ENCODE measurements at regions not wholly inside any gene's neighbourhood (a gene's known extent, or its start where the extent isn't known, plus 50 kb on each side); places are given as distances from the start of the nearest gene placed in this dataset.

DNA sequence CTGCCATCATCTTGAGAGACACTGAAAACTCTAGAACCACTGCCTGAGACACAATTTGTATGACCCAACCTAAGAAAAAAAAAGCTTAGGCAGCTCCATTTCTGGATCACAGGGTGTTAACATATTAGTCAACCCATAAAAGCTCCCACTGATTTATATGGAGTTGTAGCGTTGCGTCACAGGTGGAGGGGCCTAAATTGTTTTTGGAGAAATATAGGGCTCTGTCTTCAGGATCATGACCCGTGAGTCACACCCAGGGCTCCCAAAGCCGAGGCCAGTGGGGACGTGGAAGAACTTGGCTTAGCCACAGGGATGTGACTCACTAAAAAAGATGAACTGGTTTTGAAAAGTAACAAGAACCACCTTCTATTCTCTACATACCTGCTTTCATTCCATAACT, 116.5 kb upstream of the BMP2 start:
- TF ChIP-seq, protein P1, sequence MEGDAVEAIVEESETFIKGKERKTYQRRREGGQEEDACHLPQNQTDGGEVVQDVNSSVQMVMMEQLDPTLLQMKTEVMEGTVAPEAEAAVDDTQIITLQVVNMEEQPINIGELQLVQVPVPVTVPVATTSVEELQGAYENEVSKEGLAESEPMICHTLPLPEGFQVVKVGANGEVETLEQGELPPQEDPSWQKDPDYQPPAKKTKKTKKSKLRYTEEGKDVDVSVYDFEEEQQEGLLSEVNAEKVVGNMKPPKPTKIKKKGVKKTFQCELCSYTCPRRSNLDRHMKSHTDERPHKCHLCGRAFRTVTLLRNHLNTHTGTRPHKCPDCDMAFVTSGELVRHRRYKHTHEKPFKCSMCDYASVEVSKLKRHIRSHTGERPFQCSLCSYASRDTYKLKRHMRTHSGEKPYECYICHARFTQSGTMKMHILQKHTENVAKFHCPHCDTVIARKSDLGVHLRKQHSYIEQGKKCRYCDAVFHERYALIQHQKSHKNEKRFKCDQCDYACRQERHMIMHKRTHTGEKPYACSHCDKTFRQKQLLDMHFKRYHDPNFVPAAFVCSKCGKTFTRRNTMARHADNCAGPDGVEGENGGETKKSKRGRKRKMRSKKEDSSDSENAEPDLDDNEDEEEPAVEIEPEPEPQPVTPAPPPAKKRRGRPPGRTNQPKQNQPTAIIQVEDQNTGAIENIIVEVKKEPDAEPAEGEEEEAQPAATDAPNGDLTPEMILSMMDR (IDR thresholded peaks at IDR 0.05), result no peak
- no peak overlapping the region for H3K4me3 ChIP-seq (ENCODE audit: low read length)
- H3K27me3 ChIP-seq (ENCODE audit: control insufficient read depth in 1 of 2, insufficient read depth in 2 of 2, low read length in 2 of 2), result no peaks in the 10 kb centered on the region
- H3K4me1 ChIP-seq (ENCODE audit: insufficient read depth, low read length), result no peaks in the 10 kb centered on the region
- H3K27ac Mint-ChIP-seq, result no peak overlapping the region
- no peaks in the 10 kb centered on the region for H3K9me3 ChIP-seq (ENCODE audit: control insufficient read depth in 1 of 2, insufficient read depth in 1 of 2, low read length in 2 of 2)
- no peak overlapping the region for H3K27ac ChIP-seq (ENCODE audit: low read depth in 1 of 2, low read length in 2 of 2)
- H3K36me3 Mint-ChIP-seq (ENCODE audit: low read depth), result no peaks in the 10 kb centered on the region
- intact Hi-C loops (cut with DNase I, micrococcal nuclease), result no loop called here
- DNase-seq, result no peak
- no peaks in the 10 kb centered on the region for H3K4me1 Mint-ChIP-seq (ENCODE audit: low read depth)
- H3K27me3 Mint-ChIP-seq, result no peaks in the 10 kb centered on the region
- no peak overlapping the region for H3K4me3 Mint-ChIP-seq
- H3K36me3 ChIP-seq (ENCODE audit: insufficient read depth, low read length), result no peaks in the 10 kb centered on the region
- ATAC-seq (ENCODE audit: poor library complexity), result no peak
- ChIA-PET POLR2A (no interaction called here), CTCF (no interaction called here)
- no peaks in the 10 kb centered on the region for H3K9me3 Mint-ChIP-seq

DNA sequence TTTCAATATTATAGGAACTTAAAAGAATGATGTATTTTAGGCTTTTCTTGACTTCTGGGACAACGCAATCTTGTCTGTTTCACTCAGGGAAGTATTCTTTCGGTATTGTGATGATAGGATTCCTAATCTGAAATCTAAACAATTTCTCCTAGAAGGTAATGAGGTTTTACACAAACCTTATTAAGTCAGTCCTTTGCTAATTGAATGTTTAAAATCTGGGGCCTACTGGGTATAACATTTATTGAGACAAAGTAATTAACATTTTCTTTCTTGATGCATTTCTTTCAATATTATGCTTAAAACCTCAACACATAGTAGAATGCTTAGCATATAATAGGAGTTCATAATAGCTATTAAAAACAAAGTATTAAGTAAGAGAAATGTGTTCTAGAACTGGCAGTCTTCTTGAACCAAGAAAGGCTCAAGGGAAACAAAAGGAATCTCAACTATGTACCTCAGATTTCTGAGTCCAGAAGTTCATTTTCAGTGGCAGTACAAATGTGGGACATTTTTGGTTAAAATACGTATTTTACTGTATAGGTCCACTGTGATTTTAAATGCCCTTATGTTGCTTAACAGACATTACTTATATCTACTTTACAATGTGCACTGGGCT, 121.4 kb upstream of the BMP2 start:
- H3K4me3 Mint-ChIP-seq, result no peak overlapping the region
- TF ChIP-seq, protein P1 (IDR thresholded peaks at IDR 0.05), result no peak
- ChIA-PET CTCF (no interaction called here), POLR2A (no interaction called here)
- Histone ChIP-seq H3K27me3 (ENCODE audit: control insufficient read depth in 1 of 2, insufficient read depth in 2 of 2, low read length in 2 of 2) (no peaks in the 10 kb centered on the region), H3K36me3 (ENCODE audit: insufficient read depth, low read length) (no peaks in the 10 kb centered on the region), H3K9me3 (ENCODE audit: control insufficient read depth in 1 of 2, insufficient read depth in 1 of 2, low read length in 2 of 2) (no peaks in the 10 kb centered on the region), H3K4me3 (ENCODE audit: low read length) (no peak overlapping the region), H3K4me1 (ENCODE audit: insufficient read depth, low read length) (no peaks in the 10 kb centered on the region), H3K27ac (ENCODE audit: low read depth in 1 of 2, low read length in 2 of 2) (no peak overlapping the region)
- intact Hi-C loops (cut with DNase I, micrococcal nuclease), result no loop called here
- no peaks in the 10 kb centered on the region for H3K36me3 Mint-ChIP-seq (ENCODE audit: low read depth)
- H3K27ac Mint-ChIP-seq, result no peak overlapping the region
- ATAC-seq (ENCODE audit: poor library complexity) (no peak), DNase-seq (no peak)
- no peaks in the 10 kb centered on the region for H3K9me3 Mint-ChIP-seq
- H3K27me3 Mint-ChIP-seq, result no peaks in the 10 kb centered on the region
- H3K4me1 Mint-ChIP-seq (ENCODE audit: low read depth), result no peaks in the 10 kb centered on the region

DNA sequence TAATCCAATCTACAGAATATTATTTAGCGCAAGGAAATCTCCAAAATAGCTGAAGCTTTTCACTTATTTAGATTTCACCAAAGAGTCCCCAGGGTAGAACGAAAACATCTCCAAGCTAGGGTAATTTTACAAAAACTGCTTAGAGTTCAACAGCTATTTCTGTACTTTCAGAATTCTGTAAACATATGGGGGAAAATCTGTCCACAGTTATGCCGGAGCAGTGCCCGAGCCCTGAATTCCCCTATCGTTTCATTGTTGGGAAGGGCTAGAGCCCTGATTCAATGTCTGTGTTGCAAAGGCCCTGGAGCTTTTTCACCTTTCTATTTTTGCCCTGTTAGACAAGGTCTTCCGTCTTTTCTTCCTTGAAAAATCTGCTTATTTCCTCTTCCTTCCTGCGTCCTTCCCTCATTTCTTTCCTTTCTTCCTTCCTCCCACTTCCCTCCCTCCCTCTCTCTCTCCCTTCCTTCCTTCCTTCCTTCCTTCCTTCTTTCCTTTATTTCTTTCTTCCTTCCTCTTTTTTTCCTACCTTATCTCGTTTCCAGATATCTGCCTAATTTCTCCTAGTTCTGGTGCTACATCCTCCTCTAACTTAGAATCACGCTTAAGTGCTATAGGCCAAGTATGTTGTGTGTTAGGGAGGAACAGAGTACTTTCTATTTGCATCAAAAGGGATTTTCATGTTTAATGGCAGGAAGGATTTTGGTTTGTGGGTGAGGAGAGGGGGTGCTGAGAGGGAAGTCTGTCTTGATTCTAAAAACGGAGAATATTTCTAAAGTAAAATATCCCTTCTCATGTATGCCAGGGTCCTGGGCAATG, 122.5 kb upstream of the BMP2 start:
- Histone ChIP-seq H3K4me3 (ENCODE audit: low read length) (no peak overlapping the region), H3K27me3 (ENCODE audit: control insufficient read depth in 1 of 2, insufficient read depth in 2 of 2, low read length in 2 of 2) (no peaks in the 10 kb centered on the region), H3K9me3 (ENCODE audit: control insufficient read depth in 1 of 2, insufficient read depth in 1 of 2, low read length in 2 of 2) (no peaks in the 10 kb centered on the region), H3K36me3 (ENCODE audit: insufficient read depth, low read length) (no peaks in the 10 kb centered on the region), H3K4me1 (ENCODE audit: insufficient read depth, low read length) (no peaks in the 10 kb centered on the region), H3K27ac (ENCODE audit: low read depth in 1 of 2, low read length in 2 of 2) (no peak overlapping the region)
- H3K4me1 Mint-ChIP-seq (ENCODE audit: low read depth), result no peaks in the 10 kb centered on the region
- intact Hi-C loops (cut with DNase I, micrococcal nuclease), result no loop called here
- DNase-seq, result no peak
- no peaks in the 10 kb centered on the region for H3K27me3 Mint-ChIP-seq
- TF ChIP-seq, protein P1 (IDR thresholded peaks at IDR 0.05), result no peak
- H3K36me3 Mint-ChIP-seq (ENCODE audit: low read depth), result no peaks in the 10 kb centered on the region
- ChIA-PET POLR2A (no interaction called here), CTCF (no interaction called here)
- H3K9me3 Mint-ChIP-seq, result no peaks in the 10 kb centered on the region
- H3K27ac Mint-ChIP-seq, result no peak overlapping the region
- ATAC-seq (ENCODE audit: poor library complexity), result no peak
- H3K4me3 Mint-ChIP-seq, result no peak overlapping the region
